Breast epithelium (tissue), 4 donors: ENCODE measurements at regions not wholly inside any gene's neighbourhood (a gene's known extent, or its start where the extent isn't known, plus 50 kb on each side); places are given as distances from the start of the nearest gene placed in this dataset.
A peak's percentile ranks its signal among the peaks of the same experiment; 100 is the strongest.

Source experiments
- DNase-seq, 2 donors: peaks; one replicate each; pipeline ENCODE4 v3.0.0-alpha.2; 2019; ENCODE audit warnings: low spot score in 2 of 2
- H3K27ac ChIP-seq, 2 donors: fragments of 200-600 bp; sonication (generic) in 1 of 2; one replicate each; pipeline ENCODE4 v1.5.1; 2016 to 2019; ENCODE audit warnings: mild to moderate bottlenecking in 1 of 2
- H3K27me3 ChIP-seq, 2 donors: fragments of 200-600 bp; sonication (generic) in 1 of 2; one replicate each; pipeline versions ENCODE4 v1.5.1 to v1.6.0; 2017 to 2019; ENCODE audit warnings: control low read depth in 1 of 2, mild to moderate bottlenecking in 1 of 2
- H3K36me3 ChIP-seq: fragments of 200-600 bp; one replicate; pipeline ENCODE4 v1.5.1; 2019
- H3K4me1 ChIP-seq, 2 donors: fragments of 200-600 bp; sonication (generic); one replicate each; pipeline ENCODE4 v1.5.1; 2016 to 2019; ENCODE audit warnings: control low read depth in 1 of 2
- H3K4me3 ChIP-seq, 3 donors: fragments of 200-600 bp; sonication (generic); 1 replicate in 2 of 3; 2 replicates in 1 of 3; pipeline ENCODE4 v1.5.1; 2016 to 2019; ENCODE audit warnings: mild to moderate bottlenecking in 3 of 3, moderate library complexity in 2 of 3
- H3K9me3 ChIP-seq, 2 donors: fragments of 200-600 bp; sonication (generic) in 1 of 2; one replicate each; pipeline ENCODE4 v1.5.1; 2016 to 2019; ENCODE audit warnings: control low read depth in 1 of 2
- CTCF ChIP-seq, 3 donors: fragments of 450-650 bp; IDR thresholded peaks; one replicate each; pipeline ENCODE4 v1.5.1; 2016 to 2017; ENCODE audit warnings: antibody characterized with exemption in 3 of 3, mild to moderate bottlenecking in 3 of 3, moderate library complexity in 3 of 3
- POLR2A ChIP-seq: fragments of 450-650 bp; IDR thresholded peaks from one replicate; pipeline ENCODE4 v1.6.1; 2016; ENCODE audit warnings: antibody characterized with exemption, mild to moderate bottlenecking, moderate library complexity
- POLR2AphosphoS5 ChIP-seq, 3 donors: sonication (generic); formaldehyde crosslinking; IDR thresholded peaks; one replicate each; pipeline ENCODE4 v1.6.1; 2017; ENCODE audit warnings: antibody characterized with exemption in 3 of 3
- intact Hi-C: fragments of 100-400 bp; cut with DNase I; formaldehyde crosslinking; loops from one replicate; pipeline ENCODE4 v1.15.1; 2023; ENCODE audit warnings: low total_unique reads

- intact Hi-C loops = no loop called here
Measured at GRCh38 chr20:52416953-52417352, 225.4 kb upstream of the ZFP64 start.

GRCh38 chr20:52411611-52412010 is 220.0 kb upstream of the ZFP64 start:
- peaks cover 0 to 4% of the 10 kb centered on the region in 2 donors for H3K9me3 ChIP-seq
- no peak overlapping the region for H3K27ac ChIP-seq
- intact Hi-C loops = no loop called here
- TF ChIP-seq POLR2A = no peak
- TF ChIP-seq CTCF (IDR thresholded peaks at IDR 0.05) = no peak
- no peak for TF ChIP-seq POLR2AphosphoS5 (IDR thresholded peaks at IDR 0.05)
- DNase-seq = no peak
- H3K36me3 ChIP-seq = no peaks in the 10 kb centered on the region
- H3K27me3 ChIP-seq = no peaks in the 10 kb centered on the region
- H3K4me1 ChIP-seq = no peaks in the 10 kb centered on the region
- H3K4me3 ChIP-seq = no peak overlapping the region

More at GRCh38 chr20:52416953-52417352, 225.4 kb upstream of the ZFP64 start:
- Histone ChIP-seq H3K27ac (no peak overlapping the region), H3K27me3 (no peaks in the 10 kb centered on the region), H3K36me3 (no peaks in the 10 kb centered on the region), H3K9me3 (peaks cover 4 to 6% of the 10 kb centered on the region in 2 donors), H3K4me1 (no peaks in the 10 kb centered on the region), H3K4me3 (no peak overlapping the region)
- TF ChIP-seq CTCF (IDR thresholded peaks at IDR 0.05) (no peak), POLR2A (no peak), POLR2AphosphoS5 (IDR thresholded peaks at IDR 0.05) (no peak)
- DNase-seq = no peak

- Histone ChIP-seq H3K27ac (peak overlapping the region in 1 of 2 donors; percentile 61), H3K4me3 (no peak overlapping the region), H3K27me3 (no peaks in the 10 kb centered on the region), H3K4me1 (no peaks in the 10 kb centered on the region), H3K36me3 (no peaks in the 10 kb centered on the region), H3K9me3 (peaks cover 0 to 4% of the 10 kb centered on the region in 2 donors)
- no peak for DNase-seq
- intact Hi-C loops = no loop called here
- TF ChIP-seq POLR2A (no peak), CTCF (IDR thresholded peaks at IDR 0.05) (no peak), POLR2AphosphoS5 (IDR thresholded peaks at IDR 0.05) (no peak)
Measured at GRCh38 chr20:52410731-52411234, 219.2 kb upstream of the ZFP64 start.

GRCh38 chr20:52410182-52410647 is 218.6 kb upstream of the ZFP64 start:
- no peaks in the 10 kb centered on the region for H3K4me1 ChIP-seq
- H3K27me3 ChIP-seq = no peaks in the 10 kb centered on the region
- intact Hi-C loops = no loop called here
- no peak for TF ChIP-seq POLR2A
- peak; percentile 14 to 38 (median 24) for TF ChIP-seq POLR2AphosphoS5 (IDR thresholded peaks at IDR 0.05)
- peak overlapping the region in 1 of 2 donors; percentile 61 for H3K27ac ChIP-seq
- H3K4me3 ChIP-seq = no peak overlapping the region
- H3K9me3 ChIP-seq = peaks cover 0 to 4% of the 10 kb centered on the region in 2 donors
- no peaks in the 10 kb centered on the region for H3K36me3 ChIP-seq
- DNase-seq = no peak

- H3K27me3 ChIP-seq = no peaks in the 10 kb centered on the region
- H3K4me1 ChIP-seq = no peaks in the 10 kb centered on the region
- intact Hi-C loops = no loop called here
- H3K4me3 ChIP-seq = no peak overlapping the region
- no peaks in the 10 kb centered on the region for H3K9me3 ChIP-seq
- no peak for DNase-seq
- H3K27ac ChIP-seq = no peak overlapping the region
- H3K36me3 ChIP-seq = no peaks in the 10 kb centered on the region
- TF ChIP-seq POLR2A (no peak), POLR2AphosphoS5 (IDR thresholded peaks at IDR 0.05) (no peak), CTCF (IDR thresholded peaks at IDR 0.05) (no peak)
Measured at GRCh38 chr20:52405986-52406385, 214.4 kb upstream of the ZFP64 start.
